Smooth muscle cell (in vitro differentiated cells): ENCODE measurements at regions not wholly inside any gene's neighbourhood (a gene's known extent, or its start where the extent isn't known, plus 50 kb on each side); places are given as distances from the start of the nearest gene placed in this dataset.

ENCODE experiments used
- DNase-seq: peaks from one replicate; lab custom pipeline; 2025; ENCODE audit not compliant: unreplicated experiment; lab: John Stamatoyannopoulos, UW
- H2AFZ ChIP-seq: fragments of 200-600 bp; sonication (generic); 2 replicates; pipeline ENCODE4 v1.6.0; 2016; ENCODE audit warnings: antibody characterized with exemption, low read depth, mild to moderate bottlenecking
- H3F3A ChIP-seq: fragments of 200-600 bp; sonication (generic); 2 replicates; pipeline ENCODE4 v1.6.0; 2017; ENCODE audit warnings: antibody characterized with exemption, low read depth
- H3K27ac ChIP-seq: fragments of 200-600 bp; sonication (generic); 2 replicates; pipeline ENCODE4 v1.5.1; 2016; ENCODE audit warnings: low read depth, mild to moderate bottlenecking
- H3K27me3 ChIP-seq: fragments of 200-600 bp; sonication (generic); 2 replicates; pipeline ENCODE4 v1.6.1; 2016; ENCODE audit warnings: low read depth, mild to moderate bottlenecking
- H3K36me3 ChIP-seq: fragments of 200-600 bp; sonication (generic); 2 replicates; pipeline ENCODE4 v1.5.1; 2016; ENCODE audit warnings: low read depth
- H3K4me1 ChIP-seq: fragments of 200-600 bp; sonication (generic); 2 replicates; pipeline ENCODE4 v1.5.1; 2016; ENCODE audit warnings: low read depth
- H3K4me2 ChIP-seq: fragments of 200-600 bp; sonication (generic); 2 replicates; pipeline ENCODE4 v1.6.0; 2016; ENCODE audit warnings: mild to moderate bottlenecking
- H3K4me3 ChIP-seq: fragments of 200-600 bp; sonication (generic); 2 replicates; pipeline ENCODE4 v1.5.1; 2016; ENCODE audit warnings: mild to moderate bottlenecking
- H3K79me2 ChIP-seq: fragments of 200-600 bp; sonication (generic); 2 replicates; pipeline ENCODE4 v1.6.0; 2016; ENCODE audit warnings: low read depth, mild to moderate bottlenecking
- H3K9ac ChIP-seq: fragments of 200-600 bp; sonication (generic); 2 replicates; pipeline ENCODE4 v1.6.0; 2016; ENCODE audit warnings: low read depth
- H3K9me3 ChIP-seq: fragments of 200-600 bp; sonication (generic); replicated peaks from 2 replicates; pipeline ENCODE4 v1.5.1; 2016; ENCODE audit warnings: low read depth
- H4K20me1 ChIP-seq: fragments of 200-600 bp; sonication (generic); 2 replicates; pipeline ENCODE4 v1.6.0; 2016; ENCODE audit warnings: low read depth
- CTCF ChIP-seq: fragments of 200-600 bp; sonication (generic); IDR thresholded peaks from 2 replicates; pipeline ENCODE4 v1.5.1; 2017; ENCODE audit warnings: borderline replicate concordance, mild to moderate bottlenecking, antibody characterized with exemption; ENCODE audit not compliant: insufficient read depth, poor library complexity, severe bottlenecking
- WGBS: methylation state at CpG from one replicate; pipeline ENCODE4 v1.1.7; 2016; ENCODE audit warnings: low lambda C conversion rate; 5-methylcytosine and 5-hydroxymethylcytosine counted together

- TF ChIP-seq CTCF, result no peak
- WGBS, result 86% methylated on average over 2 of the region's 2 CpGs
- H3K9ac ChIP-seq, result no peak overlapping the region
- no peaks in the 10 kb centered on the region for H3K27me3 ChIP-seq
- H3K4me2 ChIP-seq, result no peak overlapping the region
- no peak overlapping the region for H3K27ac ChIP-seq
- H2AFZ ChIP-seq, result no peak overlapping the region
- H3K4me3 ChIP-seq, result no peak overlapping the region
- no peak for DNase-seq
- no peaks in the 10 kb centered on the region for H3K4me1 ChIP-seq
- H4K20me1 ChIP-seq, result no peaks in the 10 kb centered on the region
- H3K36me3 ChIP-seq, result no peaks in the 10 kb centered on the region
- no peaks in the 10 kb centered on the region for H3K79me2 ChIP-seq
- H3K9me3 ChIP-seq, result no peaks in the 10 kb centered on the region
- no peaks in the 10 kb centered on the region for H3F3A ChIP-seq
Measured at GRCh38 chr5:158458086-158458485, 599.1 kb upstream of the CLINT1 start.

GRCh38 chr5:158456756-158457155 lies 597.8 kb upstream of the CLINT1 start:
- H3K4me1 ChIP-seq, result no peaks in the 10 kb centered on the region
- H3K79me2 ChIP-seq, result no peaks in the 10 kb centered on the region
- peak overlapping the region; percentile 25 for H3K27ac ChIP-seq
- no peak for DNase-seq
- no peaks in the 10 kb centered on the region for H3F3A ChIP-seq
- H3K9me3 ChIP-seq, result no peaks in the 10 kb centered on the region
- no peak for TF ChIP-seq CTCF
- H4K20me1 ChIP-seq, result no peaks in the 10 kb centered on the region
- no peak overlapping the region for H3K4me3 ChIP-seq
- H3K9ac ChIP-seq, result no peak overlapping the region
- no peak overlapping the region for H2AFZ ChIP-seq
- no peak overlapping the region for H3K4me2 ChIP-seq
- H3K27me3 ChIP-seq, result no peaks in the 10 kb centered on the region
- WGBS, result 0% methylated on average over 1 of the region's 1 CpG
- H3K36me3 ChIP-seq, result no peaks in the 10 kb centered on the region

- TF ChIP-seq CTCF, result no peak
Measured at GRCh38 chr5:158456241-158456640, 597.3 kb upstream of the CLINT1 start.

GRCh38 chr5:158451993-158452672 lies 593.2 kb upstream of the CLINT1 start:
- H3K9me3 ChIP-seq, result no peaks in the 10 kb centered on the region
- H3K4me3 ChIP-seq, result no peak overlapping the region
- no peak overlapping the region for H3K4me2 ChIP-seq
- H3K27me3 ChIP-seq, result no peaks in the 10 kb centered on the region
- no peaks in the 10 kb centered on the region for H4K20me1 ChIP-seq
- no peaks in the 10 kb centered on the region for H3K36me3 ChIP-seq
- no peak overlapping the region for H3K9ac ChIP-seq
- no peak for TF ChIP-seq CTCF
- H3F3A ChIP-seq, result no peaks in the 10 kb centered on the region
- H2AFZ ChIP-seq, result no peak overlapping the region
- DNase-seq, result no peak
- H3K4me1 ChIP-seq, result no peaks in the 10 kb centered on the region
- no peaks in the 10 kb centered on the region for H3K79me2 ChIP-seq
- H3K27ac ChIP-seq, result no peak overlapping the region
- 86% methylated on average over 13 of the region's 13 CpGs for WGBS

More at GRCh38 chr5:158456241-158456640, 597.3 kb upstream of the CLINT1 start:
- DNase-seq, result no peak
- Histone ChIP-seq H3K27ac (peak overlapping the region; percentile 0), H3K4me2 (no peak overlapping the region), H3K4me1 (no peaks in the 10 kb centered on the region), H4K20me1 (no peaks in the 10 kb centered on the region), H3K9me3 (no peaks in the 10 kb centered on the region), H3K4me3 (no peak overlapping the region), H3F3A (no peaks in the 10 kb centered on the region), H3K9ac (no peak overlapping the region), H2AFZ (no peak overlapping the region), H3K27me3 (no peaks in the 10 kb centered on the region), H3K36me3 (no peaks in the 10 kb centered on the region), H3K79me2 (no peaks in the 10 kb centered on the region)
- 88% methylated on average over 3 of the region's 3 CpGs for WGBS
